ENCODE measurements at regions not wholly inside any gene's neighbourhood (a gene's known extent, or its start where the extent isn't known, plus 50 kb on each side); places are given as distances from the start of the nearest gene placed in this dataset.
A peak's percentile ranks its signal among the peaks of the same experiment; 100 is the strongest.

DNA sequence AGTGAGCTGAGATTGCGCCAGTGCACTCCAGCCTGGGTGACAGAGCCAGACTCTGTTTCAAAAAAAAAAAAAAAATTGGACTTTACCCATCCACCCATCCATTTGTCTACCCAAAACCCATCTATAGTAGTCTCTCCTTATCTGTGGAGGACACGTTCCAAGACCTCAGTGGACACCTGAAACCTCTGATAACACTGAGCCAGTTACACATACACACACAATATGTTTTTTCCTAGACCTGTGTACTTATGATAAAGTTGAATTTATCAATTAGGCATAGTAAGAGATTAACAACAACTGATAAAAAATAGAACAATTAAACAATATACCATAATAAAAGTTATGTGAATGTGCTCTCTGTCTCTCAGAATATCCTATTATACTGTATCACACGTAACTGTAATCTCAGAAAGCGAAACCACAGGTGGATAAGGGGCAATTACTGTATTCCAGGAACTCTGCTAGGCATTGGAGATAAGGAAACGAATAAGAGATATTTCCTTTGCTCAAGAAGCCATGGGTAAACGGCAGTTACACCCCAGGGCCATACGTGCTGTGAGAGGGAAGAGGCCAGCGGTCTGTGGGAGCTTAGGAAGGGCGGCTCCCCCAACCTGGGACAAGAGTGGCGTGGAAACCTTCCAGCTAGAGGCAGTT, 84.2 kb upstream of the DISP3 start:
- Histone ChIP-seq H2BK120ac (ENCODE audit: low read depth, low read length) (no peak overlapping the region), H2BK15ac (ENCODE audit: low read length) (peak overlapping the region; percentile 81), H3K4me2 (ENCODE audit: insufficient read depth, low read length, poor library complexity, severe bottlenecking) (no peak overlapping the region), H4K8ac (ENCODE audit: low read depth, low read length) (no peak overlapping the region), H3K79me1 (ENCODE audit: low read depth, low read length) (no peaks in the 10 kb centered on the region), H3K27ac (replicated peaks; ENCODE audit: low read length) (no peak overlapping the region), H3K14ac (ENCODE audit: low read length) (no peak overlapping the region), H3K9ac (ENCODE audit: low read depth, low read length, poor library complexity) (no peak overlapping the region), H2BK5ac (ENCODE audit: low read length) (no peak overlapping the region), H4K91ac (ENCODE audit: low read depth, low read length, poor library complexity) (no peak overlapping the region), H3K18ac (ENCODE audit: low read length) (peak overlapping the region; percentile 57), H2BK12ac (ENCODE audit: low read length) (no peak overlapping the region), H3K4me3 (ENCODE audit: low read length in 2 of 2) (no peak overlapping the region), H3K23ac (ENCODE audit: low read depth, low read length, poor library complexity) (no peak overlapping the region), H3K4me1 (ENCODE audit: control insufficient read depth in 2 of 2, insufficient read depth in 1 of 2, low read depth in 1 of 2, low read length in 2 of 2) (peaks cover 0 to 6% of the 10 kb centered on the region in 2 donors), H3K27me3 (ENCODE audit: control insufficient read depth in 3 of 3, insufficient read depth in 3 of 3, low read depth in 1 of 3, low read length in 3 of 3) (peaks cover 0 to 26% (median 0%) of the 10 kb centered on the region in 3 experiments), H3K4ac (ENCODE audit: low read length) (no peak overlapping the region), H3K9me3 (replicated peaks in 1 of 2; ENCODE audit: control insufficient read depth in 2 of 2, insufficient read depth in 1 of 2, low read depth in 1 of 2, low read length in 2 of 2) (no peaks in the 10 kb centered on the region), H2AK5ac (ENCODE audit: low read depth, low read length) (no peak overlapping the region), H3K36me3 (replicated peaks in 1 of 2; ENCODE audit: control insufficient read depth in 2 of 2, insufficient read depth in 2 of 2, low read length in 2 of 2) (no peaks in the 10 kb centered on the region), H2AFZ (ENCODE audit: low read length) (no peak overlapping the region)
- no CpG with 5 or more reads among the region's 10 CpGs for WGBS, 2 donors (ENCODE audit: extremely low coverage in 2 of 2, insufficient read length in 2 of 2, insufficient replicate concordance in 1 of 2)
- no peak for DNase-seq (ENCODE audit: low spot score)

DNA sequence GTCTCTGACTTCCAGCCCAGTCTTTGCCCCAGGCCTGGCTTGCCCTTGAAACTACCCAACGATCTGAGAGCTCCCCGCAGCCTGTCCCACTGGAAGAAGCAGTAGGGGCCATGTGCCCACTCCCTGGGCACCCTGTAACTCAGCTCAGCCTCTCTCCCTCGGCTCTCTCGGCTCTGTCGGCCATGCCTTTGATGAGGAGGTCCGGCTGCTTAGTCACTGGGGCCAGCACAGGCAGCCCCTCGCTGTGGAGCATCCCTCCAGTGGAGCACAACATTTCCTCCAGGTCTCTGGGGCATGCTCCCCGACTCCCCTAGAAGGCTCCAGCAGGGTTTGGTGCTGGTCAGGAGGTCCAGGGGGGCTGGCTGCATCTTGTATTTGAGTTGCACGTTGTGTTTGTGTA, 83.3 kb upstream of the DISP3 start:
- Histone ChIP-seq H3K14ac (ENCODE audit: low read length) (peak overlapping the region; percentile 39), H2BK12ac (ENCODE audit: low read length) (no peak overlapping the region), H2AFZ (ENCODE audit: low read length) (no peak overlapping the region), H3K4me2 (ENCODE audit: insufficient read depth, low read length, poor library complexity, severe bottlenecking) (no peak overlapping the region), H3K9me3 (replicated peaks in 1 of 2; ENCODE audit: control insufficient read depth in 2 of 2, insufficient read depth in 1 of 2, low read depth in 1 of 2, low read length in 2 of 2) (no peaks in the 10 kb centered on the region), H3K18ac (ENCODE audit: low read length) (peak overlapping the region; percentile 74), H3K4me3 (ENCODE audit: low read length in 2 of 2) (no peak overlapping the region), H3K4me1 (ENCODE audit: control insufficient read depth in 2 of 2, insufficient read depth in 1 of 2, low read depth in 1 of 2, low read length in 2 of 2) (peaks cover 0 to 6% of the 10 kb centered on the region in 2 donors), H3K27me3 (ENCODE audit: control insufficient read depth in 3 of 3, insufficient read depth in 3 of 3, low read depth in 1 of 3, low read length in 3 of 3) (peaks cover 0 to 21% (median 0%) of the 10 kb centered on the region in 3 experiments), H2BK15ac (ENCODE audit: low read length) (peak overlapping the region; percentile 81), H2AK5ac (ENCODE audit: low read depth, low read length) (peak overlapping the region; percentile 71), H3K9ac (ENCODE audit: low read depth, low read length, poor library complexity) (no peak overlapping the region), H2BK5ac (ENCODE audit: low read length) (no peak overlapping the region), H4K91ac (ENCODE audit: low read depth, low read length, poor library complexity) (no peak overlapping the region), H3K4ac (ENCODE audit: low read length) (no peak overlapping the region), H4K8ac (ENCODE audit: low read depth, low read length) (no peak overlapping the region), H3K27ac (replicated peaks; ENCODE audit: low read length) (no peak overlapping the region), H3K79me1 (ENCODE audit: low read depth, low read length) (no peaks in the 10 kb centered on the region), H2BK120ac (ENCODE audit: low read depth, low read length) (no peak overlapping the region), H3K36me3 (replicated peaks in 1 of 2; ENCODE audit: control insufficient read depth in 2 of 2, insufficient read depth in 2 of 2, low read length in 2 of 2) (no peaks in the 10 kb centered on the region), H3K23ac (ENCODE audit: low read depth, low read length, poor library complexity) (peak overlapping the region; percentile 44)
- WGBS, 2 donors (ENCODE audit: extremely low coverage in 2 of 2, insufficient read length in 2 of 2, insufficient replicate concordance in 1 of 2): no CpG with 5 or more reads among the region's 9 CpGs
- no peak for DNase-seq (ENCODE audit: low spot score)

DNA sequence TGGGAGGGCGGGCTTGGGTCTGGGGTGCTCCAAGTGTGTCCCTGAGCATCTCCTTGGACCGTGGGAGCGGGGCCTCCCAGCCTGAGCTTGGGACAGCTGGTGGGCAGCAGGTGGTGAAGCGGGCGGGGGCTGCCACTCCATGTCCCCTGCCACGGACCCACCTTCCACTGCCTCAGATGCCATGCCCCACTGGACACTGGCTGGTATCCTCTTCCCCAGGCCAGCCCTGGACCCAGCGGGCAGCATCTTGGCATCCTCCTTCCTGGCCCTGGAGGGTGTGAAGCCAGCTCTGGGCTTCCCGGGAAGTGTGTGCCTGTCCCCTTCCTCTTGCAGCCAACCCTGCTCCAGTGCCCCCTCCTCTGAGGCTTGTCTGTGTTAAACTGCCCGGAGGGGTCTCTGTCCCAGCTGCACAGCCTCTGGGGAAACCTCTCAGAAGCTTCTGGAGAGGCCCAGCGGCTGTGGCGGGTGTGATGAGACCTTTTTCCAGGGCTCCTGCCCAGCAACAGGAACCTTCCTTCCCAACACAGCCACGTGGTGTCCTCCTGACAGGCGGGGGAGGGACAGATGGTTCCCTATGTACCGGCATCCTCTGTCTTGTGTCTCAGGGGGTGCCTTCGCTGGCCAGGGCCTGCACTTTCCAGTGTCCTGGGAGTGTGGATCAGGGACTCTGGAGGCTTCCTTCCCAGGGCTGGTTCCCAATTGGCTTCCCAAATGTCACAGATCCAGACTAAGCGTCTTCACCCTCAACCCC, 81.6 kb upstream of the DISP3 start:
- Histone ChIP-seq H3K36me3 (replicated peaks in 1 of 2; ENCODE audit: control insufficient read depth in 2 of 2, insufficient read depth in 2 of 2, low read length in 2 of 2) (no peaks in the 10 kb centered on the region), H2BK120ac (ENCODE audit: low read depth, low read length) (peak overlapping the region; percentile 49), H2BK15ac (ENCODE audit: low read length) (peak overlapping the region; percentile 98), H3K4me1 (ENCODE audit: control insufficient read depth in 2 of 2, insufficient read depth in 1 of 2, low read depth in 1 of 2, low read length in 2 of 2) (peaks cover 0 to 6% of the 10 kb centered on the region in 2 donors), H2AK5ac (ENCODE audit: low read depth, low read length) (peak overlapping the region; percentile 95), H3K14ac (ENCODE audit: low read length) (peak overlapping the region; percentile 65), H2BK5ac (ENCODE audit: low read length) (peak overlapping the region; percentile 10), H4K8ac (ENCODE audit: low read depth, low read length) (no peak overlapping the region), H2BK12ac (ENCODE audit: low read length) (peak overlapping the region; percentile 51), H3K9ac (ENCODE audit: low read depth, low read length, poor library complexity) (peak overlapping the region; percentile 17), H4K91ac (ENCODE audit: low read depth, low read length, poor library complexity) (no peak overlapping the region), H3K23ac (ENCODE audit: low read depth, low read length, poor library complexity) (no peak overlapping the region), H3K79me1 (ENCODE audit: low read depth, low read length) (no peaks in the 10 kb centered on the region), H3K4ac (ENCODE audit: low read length) (no peak overlapping the region), H2AFZ (ENCODE audit: low read length) (peak overlapping the region; percentile 65), H3K18ac (ENCODE audit: low read length) (peak overlapping the region; percentile 91), H3K4me2 (ENCODE audit: insufficient read depth, low read length, poor library complexity, severe bottlenecking) (no peak overlapping the region), H3K27ac (replicated peaks; ENCODE audit: low read length) (no peak overlapping the region), H3K27me3 (ENCODE audit: control insufficient read depth in 3 of 3, insufficient read depth in 3 of 3, low read depth in 1 of 3, low read length in 3 of 3) (peaks cover 0 to 21% (median 0%) of the 10 kb centered on the region in 3 experiments), H3K9me3 (replicated peaks in 1 of 2; ENCODE audit: control insufficient read depth in 2 of 2, insufficient read depth in 1 of 2, low read depth in 1 of 2, low read length in 2 of 2) (peaks cover 0 to 1% of the 10 kb centered on the region in 2 donors), H3K4me3 (ENCODE audit: low read length in 2 of 2) (no peak overlapping the region)
- no peak for DNase-seq (ENCODE audit: low spot score)
- WGBS, 2 donors (ENCODE audit: extremely low coverage in 2 of 2, insufficient read length in 2 of 2, insufficient replicate concordance in 1 of 2): no CpG with 5 or more reads among the region's 16 CpGs

DNA sequence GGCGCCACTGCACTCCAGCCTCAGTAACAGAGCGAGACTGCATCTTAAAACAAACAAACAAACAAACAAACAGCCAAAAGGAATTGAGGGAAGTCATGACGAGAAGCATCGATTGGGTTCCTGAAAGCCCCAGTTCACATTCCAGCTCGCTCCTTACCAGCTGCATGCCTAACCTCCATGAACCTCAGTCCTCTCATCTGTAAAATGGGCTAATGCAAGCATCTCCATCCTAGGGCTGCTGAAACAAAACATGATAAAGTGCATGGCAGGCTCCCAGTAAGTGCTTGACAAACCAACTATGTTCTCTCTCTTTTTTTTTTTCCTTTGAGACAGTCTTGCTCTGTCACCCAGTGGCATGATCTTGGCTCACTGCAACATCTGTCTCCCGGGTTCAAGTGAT, 79.7 kb upstream of the DISP3 start:
- Histone ChIP-seq H3K23ac (ENCODE audit: low read depth, low read length, poor library complexity) (no peak overlapping the region), H2BK12ac (ENCODE audit: low read length) (no peak overlapping the region), H3K9me3 (replicated peaks in 1 of 2; ENCODE audit: control insufficient read depth in 2 of 2, insufficient read depth in 1 of 2, low read depth in 1 of 2, low read length in 2 of 2) (peaks cover 0 to 5% of the 10 kb centered on the region in 2 donors), H3K14ac (ENCODE audit: low read length) (no peak overlapping the region), H3K4me3 (ENCODE audit: low read length in 2 of 2) (no peak overlapping the region), H2BK15ac (ENCODE audit: low read length) (no peak overlapping the region), H4K8ac (ENCODE audit: low read depth, low read length) (no peak overlapping the region), H3K4me1 (ENCODE audit: control insufficient read depth in 2 of 2, insufficient read depth in 1 of 2, low read depth in 1 of 2, low read length in 2 of 2) (peaks cover 0 to 6% of the 10 kb centered on the region in 2 donors), H3K4me2 (ENCODE audit: insufficient read depth, low read length, poor library complexity, severe bottlenecking) (no peak overlapping the region), H4K91ac (ENCODE audit: low read depth, low read length, poor library complexity) (no peak overlapping the region), H2AK5ac (ENCODE audit: low read depth, low read length) (no peak overlapping the region), H3K27ac (replicated peaks; ENCODE audit: low read length) (no peak overlapping the region), H2AFZ (ENCODE audit: low read length) (no peak overlapping the region), H3K9ac (ENCODE audit: low read depth, low read length, poor library complexity) (no peak overlapping the region), H2BK5ac (ENCODE audit: low read length) (no peak overlapping the region), H3K4ac (ENCODE audit: low read length) (no peak overlapping the region), H2BK120ac (ENCODE audit: low read depth, low read length) (no peak overlapping the region), H3K79me1 (ENCODE audit: low read depth, low read length) (no peaks in the 10 kb centered on the region), H3K18ac (ENCODE audit: low read length) (no peak overlapping the region), H3K36me3 (replicated peaks in 1 of 2; ENCODE audit: control insufficient read depth in 2 of 2, insufficient read depth in 2 of 2, low read length in 2 of 2) (no peaks in the 10 kb centered on the region), H3K27me3 (ENCODE audit: control insufficient read depth in 3 of 3, insufficient read depth in 3 of 3, low read depth in 1 of 3, low read length in 3 of 3) (peaks cover 0 to 21% (median 0%) of the 10 kb centered on the region in 3 experiments)
- no CpG with 5 or more reads among the region's 6 CpGs for WGBS, 2 donors (ENCODE audit: extremely low coverage in 2 of 2, insufficient read length in 2 of 2, insufficient replicate concordance in 1 of 2)
- no peak for DNase-seq (ENCODE audit: low spot score)

All from neuronal stem cell (in vitro differentiated cells).